Mesothelial cell of epicardium (in vitro differentiated cells): ENCODE measurements at regions not wholly inside any gene's neighbourhood (a gene's known extent, or its start where the extent isn't known, plus 50 kb on each side); places are given as distances from the start of the nearest gene placed in this dataset.
"Not testable (repeated sequence)": the region's sequence is repeated elsewhere in the genome, so short reads cannot be mapped to it uniquely, and the experiment has no call there.

ENCODE experiments used
- DNase-seq, 2 experiments: peaks; one replicate each; pipeline ENCODE4 v3.0.0; 2021; ENCODE audit warnings: low spot score in 2 of 2; ENCODE audit not compliant: unreplicated experiment in 2 of 2
- H3K27ac Mint-ChIP-seq: 2 replicates; pipeline ENCODE4 v1.8.0; 2021; ENCODE audit warnings: mixed read lengths
- H3K27me3 Mint-ChIP-seq: 2 replicates; pipeline ENCODE4 v1.8.0; 2021; ENCODE audit warnings: low read depth, mixed read lengths
- H3K36me3 Mint-ChIP-seq: 2 replicates; pipeline ENCODE4 v1.8.0; 2021; ENCODE audit warnings: mixed read lengths
- H3K4me1 Mint-ChIP-seq: 2 replicates; pipeline ENCODE4 v1.8.0; 2021; ENCODE audit warnings: mixed read lengths
- H3K4me3 Mint-ChIP-seq: 2 replicates; pipeline ENCODE4 v1.8.0; 2021; ENCODE audit warnings: mild to moderate bottlenecking, moderate library complexity, mixed read lengths
- H3K9me3 Mint-ChIP-seq: 2 replicates; pipeline ENCODE4 v1.8.0; 2021; ENCODE audit warnings: mixed read lengths
- TF ChIP-seq, protein P1 (sequence below): fragments of 200-600 bp; sonication (generic); IDR thresholded peaks from one replicate; pipeline ENCODE4 v1.5.0; 2021; ENCODE audit warnings: antibody characterized with exemption; ENCODE audit not compliant: unreplicated experiment

DNA sequence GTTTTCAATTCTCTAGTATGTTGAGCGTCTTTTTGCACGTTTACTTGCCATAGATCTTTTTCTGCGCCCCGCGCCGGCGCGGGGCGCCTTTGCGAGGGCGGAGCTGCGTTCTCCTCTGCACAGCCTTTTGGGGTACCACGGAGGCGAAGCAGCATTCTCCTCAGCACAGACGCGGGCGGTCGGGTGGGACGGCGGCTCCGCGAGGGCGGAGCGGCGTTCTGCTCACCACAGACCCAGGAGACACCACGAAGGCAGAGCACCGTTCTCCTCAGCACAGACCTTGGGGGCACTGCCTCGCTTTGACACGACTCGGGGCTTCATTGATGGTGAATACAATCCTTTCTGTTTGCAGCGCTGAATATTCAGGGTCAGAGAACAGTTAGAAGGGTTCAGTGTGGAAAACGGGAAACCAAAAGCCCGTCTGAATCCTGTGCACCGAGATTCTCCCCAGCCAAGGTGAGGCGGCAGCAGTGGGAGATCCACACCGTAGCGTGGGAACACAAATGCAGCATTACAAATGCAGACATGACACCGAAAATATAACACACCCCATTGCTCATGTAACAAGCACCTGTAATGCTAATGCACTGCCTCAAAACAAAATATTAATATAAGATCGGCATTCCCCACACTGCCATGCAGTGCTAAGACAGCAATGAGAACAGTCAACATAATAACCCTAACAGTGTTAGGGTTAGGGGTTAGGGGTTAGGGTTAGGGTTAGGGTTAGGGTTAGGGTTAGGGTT is 190.7 kb upstream of the VIPR2 start:
- not testable (repeated sequence) for H3K27me3 Mint-ChIP-seq, H3K4me3 Mint-ChIP-seq, H3K4me1 Mint-ChIP-seq, DNase-seq, H3K36me3 Mint-ChIP-seq, H3K27ac Mint-ChIP-seq
- peaks cover 28% of the 10 kb centered on the region for H3K9me3 Mint-ChIP-seq

DNA sequence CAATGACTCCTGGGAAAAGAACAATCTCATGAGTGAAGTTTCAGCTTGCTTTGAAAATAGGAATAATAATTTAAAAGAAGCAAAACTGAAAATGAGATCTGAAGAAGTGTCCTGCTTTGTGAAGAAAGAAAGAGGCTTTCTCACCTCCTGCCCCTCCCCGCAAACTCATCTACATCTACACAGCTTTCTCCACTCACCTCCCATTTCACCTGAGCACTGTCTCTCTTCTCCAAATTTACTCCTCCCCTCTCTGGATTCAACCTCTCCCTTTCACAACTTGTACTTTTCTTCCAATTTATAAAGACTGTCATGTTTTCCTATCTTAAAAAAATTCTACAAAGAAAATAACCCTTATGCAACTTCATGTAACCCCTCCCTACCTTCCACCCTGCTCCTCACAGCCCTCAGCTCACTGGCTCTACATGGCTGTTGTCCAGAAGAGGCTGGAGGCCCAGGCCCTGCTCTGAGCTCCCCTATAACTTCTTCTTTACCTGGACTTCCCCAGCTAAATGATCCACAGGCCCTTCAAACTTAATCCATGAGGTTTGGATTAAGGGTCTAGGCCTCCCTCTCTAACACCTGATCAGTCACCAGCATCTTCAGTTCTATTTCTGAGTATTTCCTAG is 188.3 kb upstream of the VIPR2 start:
- not testable (repeated sequence) for H3K27ac Mint-ChIP-seq, H3K4me1 Mint-ChIP-seq, H3K27me3 Mint-ChIP-seq, DNase-seq, H3K4me3 Mint-ChIP-seq, H3K36me3 Mint-ChIP-seq
- peaks cover 40% of the 10 kb centered on the region for H3K9me3 Mint-ChIP-seq

DNA sequence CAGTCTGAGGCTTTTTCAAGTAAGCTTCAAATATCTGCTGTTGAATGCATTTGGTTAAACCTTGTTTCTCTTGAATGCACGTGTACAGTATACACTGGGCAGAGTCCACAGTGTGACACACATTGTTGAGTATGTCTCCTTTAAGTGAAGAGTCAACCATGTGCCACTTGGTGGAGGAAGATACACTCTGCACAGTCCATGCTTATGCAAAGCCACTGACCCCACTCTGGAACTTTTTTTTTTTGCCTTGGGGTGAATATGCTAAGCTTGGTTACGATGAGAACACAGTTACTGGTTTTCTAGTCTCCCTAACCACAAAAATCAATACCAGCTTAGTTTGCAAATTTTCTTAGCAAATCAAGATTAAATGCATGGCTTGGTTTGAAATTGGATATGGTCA is 186.8 kb upstream of the VIPR2 start:
- H3K27ac Mint-ChIP-seq = no peak overlapping the region
- H3K4me3 Mint-ChIP-seq = no peak overlapping the region
- no peak for DNase-seq
- H3K27me3 Mint-ChIP-seq = no peaks in the 10 kb centered on the region
- TF ChIP-seq, protein P1, sequence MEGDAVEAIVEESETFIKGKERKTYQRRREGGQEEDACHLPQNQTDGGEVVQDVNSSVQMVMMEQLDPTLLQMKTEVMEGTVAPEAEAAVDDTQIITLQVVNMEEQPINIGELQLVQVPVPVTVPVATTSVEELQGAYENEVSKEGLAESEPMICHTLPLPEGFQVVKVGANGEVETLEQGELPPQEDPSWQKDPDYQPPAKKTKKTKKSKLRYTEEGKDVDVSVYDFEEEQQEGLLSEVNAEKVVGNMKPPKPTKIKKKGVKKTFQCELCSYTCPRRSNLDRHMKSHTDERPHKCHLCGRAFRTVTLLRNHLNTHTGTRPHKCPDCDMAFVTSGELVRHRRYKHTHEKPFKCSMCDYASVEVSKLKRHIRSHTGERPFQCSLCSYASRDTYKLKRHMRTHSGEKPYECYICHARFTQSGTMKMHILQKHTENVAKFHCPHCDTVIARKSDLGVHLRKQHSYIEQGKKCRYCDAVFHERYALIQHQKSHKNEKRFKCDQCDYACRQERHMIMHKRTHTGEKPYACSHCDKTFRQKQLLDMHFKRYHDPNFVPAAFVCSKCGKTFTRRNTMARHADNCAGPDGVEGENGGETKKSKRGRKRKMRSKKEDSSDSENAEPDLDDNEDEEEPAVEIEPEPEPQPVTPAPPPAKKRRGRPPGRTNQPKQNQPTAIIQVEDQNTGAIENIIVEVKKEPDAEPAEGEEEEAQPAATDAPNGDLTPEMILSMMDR = no peak
- H3K36me3 Mint-ChIP-seq = peaks cover 7% of the 10 kb centered on the region
- peaks cover 52% of the 10 kb centered on the region for H3K9me3 Mint-ChIP-seq
- H3K4me1 Mint-ChIP-seq = no peaks in the 10 kb centered on the region

DNA sequence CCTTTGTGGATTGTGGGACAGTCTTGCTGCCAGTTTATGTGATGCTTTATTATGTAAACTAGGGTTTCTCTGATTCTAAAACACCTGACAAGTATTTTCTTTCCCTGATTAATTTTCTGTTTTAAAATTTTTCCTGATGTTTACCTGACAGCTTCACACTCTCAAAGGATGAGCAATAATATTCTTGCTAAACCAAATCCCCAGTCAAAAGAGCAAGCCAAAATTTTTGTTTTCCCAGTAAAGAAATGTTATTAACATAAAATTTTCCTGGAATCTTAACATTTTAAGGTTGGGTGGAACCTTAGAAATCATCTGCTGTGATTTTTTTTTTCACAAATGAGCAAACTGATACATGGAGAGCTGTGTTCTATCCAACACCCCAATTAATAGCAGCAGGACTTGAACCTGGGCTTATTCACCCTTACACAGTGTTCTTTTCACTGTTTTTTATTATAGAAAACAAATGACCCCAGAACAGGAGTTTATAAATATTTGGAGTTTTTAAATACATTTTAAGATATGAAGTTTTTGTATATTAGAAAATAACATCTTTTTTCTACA is 185.2 kb upstream of the VIPR2 start:
- Mint-ChIP-seq H3K27me3 (no peaks in the 10 kb centered on the region), H3K4me3 (no peak overlapping the region), H3K4me1 (no peaks in the 10 kb centered on the region), H3K36me3 (peaks cover 4% of the 10 kb centered on the region), H3K9me3 (peaks cover 60% of the 10 kb centered on the region), H3K27ac (no peak overlapping the region)
- TF ChIP-seq, protein P1 = no peak
- DNase-seq = no peak

DNA sequence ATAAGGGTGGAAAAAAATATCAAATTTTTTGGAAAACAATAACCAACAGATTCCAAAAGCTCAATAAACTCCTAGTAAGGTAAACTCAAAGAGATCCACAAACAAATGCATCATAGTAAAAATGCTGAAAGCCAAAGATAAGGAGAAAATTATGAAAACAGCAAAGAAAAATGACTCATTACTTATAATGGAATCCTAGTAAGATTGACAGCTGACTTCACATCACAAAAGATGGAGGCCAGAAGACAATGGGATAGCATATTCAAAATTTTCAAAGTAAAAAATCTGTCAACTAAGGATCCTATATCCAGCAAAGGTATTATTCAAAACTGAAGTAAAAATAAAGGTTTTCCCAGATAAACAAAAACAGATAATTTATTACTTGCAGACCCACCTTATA is 183.4 kb upstream of the VIPR2 start:
- H3K9me3 Mint-ChIP-seq = peaks cover 59% of the 10 kb centered on the region
- H3K4me1 Mint-ChIP-seq = no peaks in the 10 kb centered on the region
- TF ChIP-seq, protein P1 = no peak
- H3K27ac Mint-ChIP-seq = no peak overlapping the region
- DNase-seq = no peak
- peaks cover 4% of the 10 kb centered on the region for H3K36me3 Mint-ChIP-seq
- H3K27me3 Mint-ChIP-seq = no peaks in the 10 kb centered on the region
- no peak overlapping the region for H3K4me3 Mint-ChIP-seq

DNA sequence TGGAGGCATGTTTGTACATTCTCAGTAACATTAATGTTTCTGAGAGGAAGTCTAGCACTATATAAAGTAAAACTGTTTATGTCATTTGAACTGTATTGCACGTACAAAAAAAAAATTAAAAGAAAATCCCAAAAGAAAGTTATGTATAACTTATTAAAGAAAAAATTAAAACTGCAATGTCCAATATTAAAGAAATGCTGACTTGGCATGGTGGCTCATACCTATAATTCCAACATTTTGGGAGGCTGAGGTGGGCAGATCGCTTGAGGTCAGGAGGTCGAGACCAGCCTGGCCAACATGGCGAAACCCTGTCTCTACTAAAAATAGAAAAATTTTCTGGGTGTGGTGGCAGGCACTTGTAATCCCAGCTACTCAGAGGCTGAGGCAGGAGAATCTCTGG is 178.7 kb upstream of the VIPR2 start:
- TF ChIP-seq, protein P1 = no peak
- Mint-ChIP-seq H3K27ac (no peak overlapping the region), H3K27me3 (no peaks in the 10 kb centered on the region), H3K36me3 (peaks cover 4% of the 10 kb centered on the region), H3K4me1 (no peaks in the 10 kb centered on the region), H3K9me3 (peaks cover 73% of the 10 kb centered on the region), H3K4me3 (no peak overlapping the region)
- DNase-seq = no peak
